Ovary (tissue), 7 donors: ENCODE measurements at regions not wholly inside any gene's neighbourhood (a gene's known extent, or its start where the extent isn't known, plus 50 kb on each side); places are given as distances from the start of the nearest gene placed in this dataset.

Experiments
- DNase-seq, 5 donors: peaks; one replicate each; pipeline ENCODE4 v3.0.0-alpha.2; 2019 to 2020
- H3K27ac ChIP-seq, 2 donors: fragments of 200-600 bp; one replicate each; pipeline versions ENCODE4 v1.5.1 to v1.8.0; 2019 to 2022
- H3K27me3 ChIP-seq: fragments of 200-600 bp; one replicate; pipeline ENCODE4 v1.8.0; 2022
- H3K36me3 ChIP-seq: fragments of 200-600 bp; sonication (generic); one replicate; pipeline ENCODE4 v1.5.1; 2019
- H3K4me1 ChIP-seq: one replicate; pipeline ENCODE4 v1.8.1; 2013; ENCODE audit warnings: mild to moderate bottlenecking, moderate library complexity; ENCODE audit not compliant: insufficient read depth
- H3K4me3 ChIP-seq: fragments of 200-600 bp; sonication (generic); one replicate; pipeline ENCODE4 v1.5.1; 2017
- H3K9me3 ChIP-seq, 2 donors: fragments of 200-600 bp in 1 of 2; sonication (generic) in 1 of 2; one replicate each; pipeline versions ENCODE4 v1.5.1 to v1.8.1; 2013 to 2019; ENCODE audit warnings: mild to moderate bottlenecking in 1 of 2, moderate library complexity in 1 of 2
- EP300 ChIP-seq: sonication (generic); formaldehyde crosslinking; IDR thresholded peaks from one replicate; pipeline ENCODE4 v1.6.1; 2017; ENCODE audit warnings: antibody characterized with exemption
- POLR2A ChIP-seq: fragments of 450-650 bp; IDR thresholded peaks from one replicate; pipeline ENCODE4 v1.6.1; 2017; ENCODE audit warnings: antibody characterized with exemption, mild to moderate bottlenecking, moderate library complexity
- WGBS, 3 donors: extraction: QIAGEN DNeasy Blood & Tissue Kit in 1 of 3; methylation state at CpG; one replicate each; pipeline versions ENCODE4 v1.1.5 to v1.1.7; 2013 to 2017; 5-methylcytosine and 5-hydroxymethylcytosine counted together
- intact Hi-C, 4 donors: fragments of 100-400 bp; cut with DNase I; formaldehyde crosslinking; loops; one replicate each; pipeline versions ENCODE4 v1.11.0 to v1.15.1; 2022 to 2023
- TF ChIP-seq, protein P1 (sequence below), 3 donors: fragments of 450-650 bp in 2 of 3; fragments of 200-600 bp in 1 of 3; IDR thresholded peaks; one replicate each; pipeline versions ENCODE4 v1.5.1 to v1.8.0; 2016 to 2022; ENCODE audit warnings: antibody characterized with exemption in 3 of 3, mild to moderate bottlenecking in 1 of 3
- donor health status: DM: no; HTN: no; CAD: no; lungs with moderate emphysema.
- donor health status: DM: no; HTN: no; CAD: no.
- donor health status: Bipolar disorder and iron deficiency.
- donor health status: DM: no; HTN: no; CAD: no.
- donor health status: DM: yes; HTN: yes; CAD: no.

DNA sequence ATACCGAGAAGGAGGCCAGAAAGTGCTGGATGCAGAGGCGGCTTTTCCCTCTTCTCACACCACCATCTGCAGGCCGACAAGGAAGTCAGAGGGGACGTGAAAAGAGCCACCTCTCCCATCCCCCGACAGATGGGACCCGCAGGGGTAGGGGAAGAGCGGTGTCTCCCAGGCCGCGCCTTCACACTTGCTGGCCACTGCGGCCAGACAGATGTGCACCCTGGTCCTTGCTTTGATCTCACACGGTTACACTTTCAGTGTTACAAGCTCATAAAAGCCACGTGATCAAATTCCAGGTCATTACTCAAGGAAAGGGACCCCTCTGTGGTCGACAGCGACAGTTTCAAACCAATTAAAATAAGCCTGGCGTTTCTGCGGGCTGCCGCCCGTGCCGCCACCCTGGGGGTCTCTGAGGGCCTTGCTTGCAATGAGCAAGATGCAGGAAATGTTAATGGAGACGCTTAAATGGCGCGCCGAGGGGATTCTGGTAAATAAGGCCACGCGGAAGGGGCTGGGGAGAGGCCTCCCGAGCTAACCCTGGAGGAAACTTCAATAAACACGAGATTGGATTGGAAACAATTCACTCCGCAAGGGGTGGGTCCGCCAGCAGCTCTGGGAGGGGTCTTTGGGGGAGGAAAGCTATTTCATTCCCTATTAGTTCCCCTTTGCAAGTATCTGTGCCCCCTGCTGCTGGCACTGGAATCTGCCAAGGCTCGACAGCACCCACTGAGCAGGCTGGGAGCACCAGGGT, 240.9 kb downstream of the ENGASE start:
- TF ChIP-seq, protein P1, sequence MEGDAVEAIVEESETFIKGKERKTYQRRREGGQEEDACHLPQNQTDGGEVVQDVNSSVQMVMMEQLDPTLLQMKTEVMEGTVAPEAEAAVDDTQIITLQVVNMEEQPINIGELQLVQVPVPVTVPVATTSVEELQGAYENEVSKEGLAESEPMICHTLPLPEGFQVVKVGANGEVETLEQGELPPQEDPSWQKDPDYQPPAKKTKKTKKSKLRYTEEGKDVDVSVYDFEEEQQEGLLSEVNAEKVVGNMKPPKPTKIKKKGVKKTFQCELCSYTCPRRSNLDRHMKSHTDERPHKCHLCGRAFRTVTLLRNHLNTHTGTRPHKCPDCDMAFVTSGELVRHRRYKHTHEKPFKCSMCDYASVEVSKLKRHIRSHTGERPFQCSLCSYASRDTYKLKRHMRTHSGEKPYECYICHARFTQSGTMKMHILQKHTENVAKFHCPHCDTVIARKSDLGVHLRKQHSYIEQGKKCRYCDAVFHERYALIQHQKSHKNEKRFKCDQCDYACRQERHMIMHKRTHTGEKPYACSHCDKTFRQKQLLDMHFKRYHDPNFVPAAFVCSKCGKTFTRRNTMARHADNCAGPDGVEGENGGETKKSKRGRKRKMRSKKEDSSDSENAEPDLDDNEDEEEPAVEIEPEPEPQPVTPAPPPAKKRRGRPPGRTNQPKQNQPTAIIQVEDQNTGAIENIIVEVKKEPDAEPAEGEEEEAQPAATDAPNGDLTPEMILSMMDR (IDR thresholded peaks at IDR 0.05) = no peak
- no peak for TF ChIP-seq POLR2A
- no peak for TF ChIP-seq EP300
- Histone ChIP-seq H3K36me3 (no peaks in the 10 kb centered on the region), H3K27me3 (no peaks in the 10 kb centered on the region), H3K4me1 (no peaks in the 10 kb centered on the region), H3K27ac (no peak overlapping the region), H3K4me3 (no peak overlapping the region), H3K9me3 (no peaks in the 10 kb centered on the region)
- intact Hi-C loops = no loop called here
- 18 to 19% (median 18%) methylated on average over 30 of the region's 30 CpGs for WGBS, 3 donors
- DNase-seq = no peak

DNA sequence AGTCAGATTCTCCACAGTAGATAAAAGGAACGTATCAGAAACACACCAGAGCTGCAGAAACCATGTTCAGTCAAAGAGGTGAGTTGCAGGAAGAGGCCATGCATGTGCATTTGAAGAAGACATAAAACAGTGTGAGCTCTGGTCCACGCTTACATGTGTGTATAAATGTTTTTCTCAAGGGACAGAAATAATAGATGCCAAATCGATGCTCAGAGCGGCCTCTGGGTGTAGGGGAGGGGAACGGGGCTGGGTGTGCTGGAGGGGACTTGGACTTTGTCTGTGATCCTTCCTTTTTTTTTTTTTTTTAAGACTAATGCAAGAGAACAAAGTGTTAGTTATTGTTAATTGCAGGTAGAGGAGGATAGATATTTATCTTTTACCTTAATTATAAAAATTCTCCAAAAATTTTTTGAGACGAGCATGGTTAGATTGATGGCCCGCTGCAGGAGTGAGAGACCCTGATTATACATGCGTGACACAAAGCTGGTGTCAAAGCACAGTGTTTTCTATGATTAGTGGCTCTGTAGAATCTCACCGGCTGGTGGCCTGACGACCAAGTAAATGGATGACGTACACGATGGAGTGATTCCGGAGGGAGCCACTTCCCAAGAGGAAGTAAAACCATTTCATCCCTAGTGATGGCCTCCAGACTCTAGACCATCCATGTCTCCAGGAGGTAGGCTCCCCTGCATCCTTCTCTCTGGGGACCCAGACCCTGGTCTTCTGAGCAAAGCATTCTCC, 240.2 kb downstream of the ENGASE start:
- Histone ChIP-seq H3K27ac (no peak overlapping the region), H3K9me3 (no peaks in the 10 kb centered on the region), H3K36me3 (no peaks in the 10 kb centered on the region), H3K4me1 (no peaks in the 10 kb centered on the region), H3K4me3 (no peak overlapping the region), H3K27me3 (no peaks in the 10 kb centered on the region)
- no peak for DNase-seq
- 64 to 71% (median 69%) methylated on average over 13 of the region's 13 CpGs for WGBS, 3 donors
- no peak for TF ChIP-seq EP300
- TF ChIP-seq, protein P1 (IDR thresholded peaks at IDR 0.05) = no peak
- no peak for TF ChIP-seq POLR2A
- intact Hi-C loops = no loop called here

DNA sequence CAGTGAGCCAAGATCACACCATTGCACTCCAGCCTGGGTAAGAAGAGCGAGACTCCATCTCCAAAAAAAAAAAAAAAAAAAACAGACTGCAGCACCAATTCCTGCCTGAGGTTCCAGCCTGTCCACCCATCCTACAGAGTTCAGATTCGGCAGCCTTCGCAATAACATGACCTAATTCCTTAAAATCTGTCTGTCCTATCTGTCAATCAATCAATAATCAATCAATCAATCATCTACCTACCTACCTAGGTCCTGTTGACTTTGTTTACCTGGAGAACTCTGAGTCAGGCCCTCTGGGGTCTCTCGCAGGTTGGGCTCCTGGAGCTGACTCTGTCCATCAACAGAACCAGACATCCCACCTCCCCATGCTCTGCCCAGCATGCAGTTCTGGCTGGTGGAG, 236.7 kb downstream of the ENGASE start:
- intact Hi-C loops = no loop called here
- TF ChIP-seq EP300 (no peak), POLR2A (no peak)
- TF ChIP-seq, protein P1 (IDR thresholded peaks at IDR 0.05) = no peak
- Histone ChIP-seq H3K27me3 (no peaks in the 10 kb centered on the region), H3K27ac (no peak overlapping the region), H3K4me3 (no peak overlapping the region), H3K9me3 (no peaks in the 10 kb centered on the region), H3K4me1 (peaks cover 5% of the 10 kb centered on the region), H3K36me3 (no peaks in the 10 kb centered on the region)
- 79 to 89% (median 86%) methylated on average over 4 of the region's 4 CpGs for WGBS, 3 donors
- DNase-seq = no peak

DNA sequence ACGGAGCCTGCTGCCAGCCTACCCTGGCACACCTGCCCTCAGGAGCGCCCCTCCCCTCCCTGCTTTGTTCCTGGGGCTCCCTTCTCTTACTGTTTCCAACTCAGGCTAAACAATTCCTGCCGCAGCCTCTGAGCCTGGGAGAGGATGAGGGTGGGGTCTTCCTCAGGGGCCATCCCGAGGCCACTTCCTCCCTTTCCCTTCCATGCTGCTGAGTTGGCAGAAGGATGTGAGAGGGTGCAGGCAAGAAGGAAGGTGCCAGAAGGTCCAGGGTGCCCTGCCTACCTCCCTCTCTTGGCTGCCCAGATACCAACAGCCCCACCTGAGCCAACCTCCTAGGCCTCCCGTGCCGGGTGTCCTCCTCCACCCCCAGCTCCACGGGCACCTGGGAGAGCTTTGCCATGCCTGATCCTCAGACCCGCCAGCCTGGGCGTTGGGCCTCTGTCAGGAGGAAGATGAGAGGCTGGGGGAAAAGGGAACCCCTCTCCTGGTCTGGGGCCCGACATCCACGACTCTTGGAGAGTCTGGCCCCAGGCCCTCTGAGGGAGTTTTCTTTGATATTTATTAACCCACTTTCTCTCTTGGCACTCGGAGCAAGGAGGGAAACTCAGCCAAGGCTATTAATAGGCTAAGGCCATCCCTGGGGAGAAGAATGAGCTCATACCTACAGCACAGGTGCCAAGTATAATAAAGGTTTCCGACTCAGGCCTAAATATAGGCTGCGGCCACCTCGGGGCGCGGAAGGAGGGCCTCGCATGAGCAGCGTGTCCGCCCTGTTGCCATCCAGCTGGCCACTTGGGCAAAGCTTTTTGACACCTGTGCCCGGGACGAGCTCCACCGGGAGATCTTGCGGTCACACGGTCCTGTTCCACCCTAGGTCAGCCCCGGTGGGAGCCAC, 232.0 kb downstream of the ENGASE start:
- no peak for TF ChIP-seq POLR2A
- TF ChIP-seq EP300 = no peak
- TF ChIP-seq, protein P1 (IDR thresholded peaks at IDR 0.05) = no peak
- Histone ChIP-seq H3K4me3 (no peak overlapping the region), H3K9me3 (no peaks in the 10 kb centered on the region), H3K27ac (no peak overlapping the region), H3K36me3 (no peaks in the 10 kb centered on the region), H3K4me1 (peaks cover 16% of the 10 kb centered on the region), H3K27me3 (no peaks in the 10 kb centered on the region)
- intact Hi-C loops = no loop called here
- 54 to 62% (median 54%) methylated on average over 26 of the region's 26 CpGs for WGBS, 3 donors
- no peak for DNase-seq
